ENCODE measurements at regions not wholly inside any gene's neighbourhood (a gene's known extent, or its start where the extent isn't known, plus 50 kb on each side); places are given as distances from the start of the nearest gene placed in this dataset.

DNA sequence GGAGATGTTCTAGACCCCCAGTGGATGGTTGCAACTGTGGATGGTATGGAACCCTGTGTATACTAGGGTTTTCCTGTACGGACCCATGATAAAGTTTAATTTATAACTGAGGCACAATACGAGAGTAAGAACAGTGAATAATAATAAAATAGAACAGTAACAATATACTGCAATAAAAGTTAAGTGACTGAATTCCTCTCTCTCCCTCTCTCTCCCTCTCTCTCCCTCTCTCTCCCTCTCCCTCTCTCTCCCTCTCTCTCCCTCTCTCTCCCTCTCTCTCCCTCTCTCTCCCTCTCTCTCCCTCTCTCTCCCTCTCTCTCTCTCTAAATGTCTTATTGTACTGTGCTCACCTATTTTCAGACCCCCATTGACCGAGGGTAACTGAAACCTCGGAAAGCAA, 291.0 kb downstream of the IRF8 start:
- TF ChIP-seq, protein P1, sequence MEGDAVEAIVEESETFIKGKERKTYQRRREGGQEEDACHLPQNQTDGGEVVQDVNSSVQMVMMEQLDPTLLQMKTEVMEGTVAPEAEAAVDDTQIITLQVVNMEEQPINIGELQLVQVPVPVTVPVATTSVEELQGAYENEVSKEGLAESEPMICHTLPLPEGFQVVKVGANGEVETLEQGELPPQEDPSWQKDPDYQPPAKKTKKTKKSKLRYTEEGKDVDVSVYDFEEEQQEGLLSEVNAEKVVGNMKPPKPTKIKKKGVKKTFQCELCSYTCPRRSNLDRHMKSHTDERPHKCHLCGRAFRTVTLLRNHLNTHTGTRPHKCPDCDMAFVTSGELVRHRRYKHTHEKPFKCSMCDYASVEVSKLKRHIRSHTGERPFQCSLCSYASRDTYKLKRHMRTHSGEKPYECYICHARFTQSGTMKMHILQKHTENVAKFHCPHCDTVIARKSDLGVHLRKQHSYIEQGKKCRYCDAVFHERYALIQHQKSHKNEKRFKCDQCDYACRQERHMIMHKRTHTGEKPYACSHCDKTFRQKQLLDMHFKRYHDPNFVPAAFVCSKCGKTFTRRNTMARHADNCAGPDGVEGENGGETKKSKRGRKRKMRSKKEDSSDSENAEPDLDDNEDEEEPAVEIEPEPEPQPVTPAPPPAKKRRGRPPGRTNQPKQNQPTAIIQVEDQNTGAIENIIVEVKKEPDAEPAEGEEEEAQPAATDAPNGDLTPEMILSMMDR (IDR thresholded peaks at IDR 0.05): no peak
- TF ChIP-seq POLR2A (IDR thresholded peaks at IDR 0.05): no peak

Data from tibial nerve (tissue), 3 donors.